ENCODE measurements at regions not wholly inside any gene's neighbourhood (a gene's known extent, or its start where the extent isn't known, plus 50 kb on each side); places are given as distances from the start of the nearest gene placed in this dataset.

DNA sequence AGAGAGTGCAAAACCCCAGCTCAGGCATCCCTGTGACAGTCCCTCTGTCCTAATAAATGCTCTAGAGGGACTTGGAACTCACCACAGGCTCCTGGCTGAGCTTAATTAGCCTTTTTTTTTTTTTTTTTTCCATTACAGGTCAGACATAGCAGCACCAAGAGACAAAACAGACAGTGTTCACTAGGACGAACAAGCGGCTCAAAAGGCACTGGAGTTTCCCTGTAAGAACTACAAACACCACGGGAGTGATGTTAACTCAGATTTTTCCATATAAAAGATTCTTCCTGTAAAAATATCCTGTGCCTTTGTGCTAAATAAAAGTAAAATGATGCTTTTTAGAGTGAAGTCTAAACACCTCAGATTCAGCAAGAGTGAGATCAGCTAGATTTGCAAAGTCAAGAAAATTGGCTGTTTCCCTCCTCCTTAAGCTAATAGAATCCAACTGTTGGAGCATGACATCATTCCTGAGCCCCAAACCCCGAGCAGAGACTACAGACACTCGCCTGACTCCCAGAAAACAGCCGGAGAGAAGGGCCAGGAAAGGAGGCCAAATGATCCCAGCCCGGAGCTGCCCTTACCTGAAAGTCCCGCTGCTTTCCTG, 101.0 kb upstream of the AKIP1 start:
- Histone ChIP-seq H3K36me3 (ENCODE audit: control insufficient read depth, low read length) (no peaks in the 10 kb centered on the region), H3K79me2 (ENCODE audit: control insufficient read depth, low read length) (no peaks in the 10 kb centered on the region), H3K4me1 (ENCODE audit: control insufficient read depth, low read length) (peaks cover 18% of the 10 kb centered on the region), H3F3A (ENCODE audit: control insufficient read depth, insufficient read depth) (no peaks in the 10 kb centered on the region), H3K4me2 (ENCODE audit: low read length) (no peak overlapping the region), H3K27me3 (ENCODE audit: control insufficient read depth, low read length) (peaks cover 6% of the 10 kb centered on the region), H4K20me1 (ENCODE audit: control insufficient read depth, insufficient read depth, low read depth, low read length) (no peaks in the 10 kb centered on the region), H3K9me2 (replicated peaks; ENCODE audit: control insufficient read depth, low read length) (no peaks in the 10 kb centered on the region), H3K27ac (ENCODE audit: low read depth, low read length) (no peak overlapping the region), H3K4me3 (ENCODE audit: low read length) (no peak overlapping the region), H3K9me3 (ENCODE audit: control insufficient read depth, insufficient read depth, low read length) (no peaks in the 10 kb centered on the region)
- TF ChIP-seq, protein P1, sequence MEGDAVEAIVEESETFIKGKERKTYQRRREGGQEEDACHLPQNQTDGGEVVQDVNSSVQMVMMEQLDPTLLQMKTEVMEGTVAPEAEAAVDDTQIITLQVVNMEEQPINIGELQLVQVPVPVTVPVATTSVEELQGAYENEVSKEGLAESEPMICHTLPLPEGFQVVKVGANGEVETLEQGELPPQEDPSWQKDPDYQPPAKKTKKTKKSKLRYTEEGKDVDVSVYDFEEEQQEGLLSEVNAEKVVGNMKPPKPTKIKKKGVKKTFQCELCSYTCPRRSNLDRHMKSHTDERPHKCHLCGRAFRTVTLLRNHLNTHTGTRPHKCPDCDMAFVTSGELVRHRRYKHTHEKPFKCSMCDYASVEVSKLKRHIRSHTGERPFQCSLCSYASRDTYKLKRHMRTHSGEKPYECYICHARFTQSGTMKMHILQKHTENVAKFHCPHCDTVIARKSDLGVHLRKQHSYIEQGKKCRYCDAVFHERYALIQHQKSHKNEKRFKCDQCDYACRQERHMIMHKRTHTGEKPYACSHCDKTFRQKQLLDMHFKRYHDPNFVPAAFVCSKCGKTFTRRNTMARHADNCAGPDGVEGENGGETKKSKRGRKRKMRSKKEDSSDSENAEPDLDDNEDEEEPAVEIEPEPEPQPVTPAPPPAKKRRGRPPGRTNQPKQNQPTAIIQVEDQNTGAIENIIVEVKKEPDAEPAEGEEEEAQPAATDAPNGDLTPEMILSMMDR (IDR thresholded peaks at IDR 0.05; ENCODE audit: low read depth, low read length, poor library complexity, severe bottlenecking), result no peak
- no peak for TF ChIP-seq EZH2phosphoT487 (IDR thresholded peaks at IDR 0.05; ENCODE audit: borderline replicate concordance, low read length)

DNA sequence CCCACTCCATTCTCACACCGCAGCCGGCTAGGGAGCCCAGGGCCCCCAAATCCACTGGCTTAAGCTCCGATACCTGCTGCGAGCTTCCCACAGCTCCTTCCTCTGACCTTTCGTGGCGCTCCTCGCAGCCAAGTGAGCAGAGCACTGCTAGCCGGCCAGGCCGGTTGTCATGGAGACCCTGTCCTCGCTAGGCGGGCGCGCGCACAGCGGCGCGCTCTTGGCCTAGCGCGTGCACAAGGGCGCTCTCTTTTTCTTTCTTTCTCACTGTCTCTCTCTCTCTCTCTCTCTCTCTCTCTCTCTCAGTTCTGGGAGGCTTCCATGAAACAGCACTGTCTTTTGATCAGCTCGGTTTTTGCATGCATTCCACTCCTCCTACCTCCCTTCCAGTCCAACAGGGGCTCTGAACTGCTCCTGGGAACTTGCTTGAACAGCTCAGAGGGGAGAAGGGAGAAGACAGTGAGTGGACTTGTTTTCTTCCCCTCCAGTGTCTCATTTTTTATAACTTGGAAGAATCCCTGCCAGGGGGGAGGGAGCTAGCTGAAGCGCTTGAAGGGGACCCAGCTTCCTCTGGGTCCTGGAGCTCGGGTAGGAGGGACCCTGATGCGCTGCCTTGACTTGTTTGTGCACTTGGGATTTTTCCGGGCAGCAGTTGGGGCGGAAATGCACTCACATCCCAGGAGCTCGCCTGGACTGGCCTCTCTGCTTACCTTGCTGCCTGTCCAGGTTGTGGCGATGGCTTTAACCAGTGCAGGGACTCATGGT, 100.3 kb upstream of the AKIP1 start:
- Histone ChIP-seq H3K79me2 (ENCODE audit: control insufficient read depth, low read length) (no peaks in the 10 kb centered on the region), H3K27me3 (ENCODE audit: control insufficient read depth, low read length) (peaks cover 6% of the 10 kb centered on the region), H4K20me1 (ENCODE audit: control insufficient read depth, insufficient read depth, low read depth, low read length) (no peaks in the 10 kb centered on the region), H3K4me1 (ENCODE audit: control insufficient read depth, low read length) (peaks cover 18% of the 10 kb centered on the region), H3F3A (ENCODE audit: control insufficient read depth, insufficient read depth) (no peaks in the 10 kb centered on the region), H3K36me3 (ENCODE audit: control insufficient read depth, low read length) (no peaks in the 10 kb centered on the region), H3K27ac (ENCODE audit: low read depth, low read length) (no peak overlapping the region), H3K9me2 (replicated peaks; ENCODE audit: control insufficient read depth, low read length) (no peaks in the 10 kb centered on the region), H3K9me3 (ENCODE audit: control insufficient read depth, insufficient read depth, low read length) (no peaks in the 10 kb centered on the region), H3K4me2 (ENCODE audit: low read length) (no peak overlapping the region), H3K4me3 (ENCODE audit: low read length) (no peak overlapping the region)
- TF ChIP-seq EZH2phosphoT487 (IDR thresholded peaks at IDR 0.05; ENCODE audit: borderline replicate concordance, low read length), result no peak
- TF ChIP-seq, protein P1 (IDR thresholded peaks at IDR 0.05; ENCODE audit: low read depth, low read length, poor library complexity, severe bottlenecking), result no peak

DNA sequence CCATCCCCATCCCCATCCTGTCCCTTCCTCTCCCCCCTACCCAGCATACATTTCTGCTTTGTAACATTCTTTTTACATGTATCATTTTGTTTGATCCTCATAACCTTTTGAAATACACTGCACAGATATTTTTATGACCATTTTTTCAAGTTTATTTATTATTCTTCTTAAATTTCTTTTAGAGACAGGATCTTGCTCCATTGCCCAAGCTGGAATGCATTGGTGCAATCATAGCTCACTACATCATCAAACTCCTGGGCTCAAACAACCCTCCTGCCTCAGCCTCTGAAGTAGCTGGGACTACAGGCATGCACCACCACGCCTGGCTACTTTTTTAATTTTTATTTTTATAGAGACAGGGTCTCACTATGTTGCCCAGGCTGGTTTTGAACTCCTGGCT, 99.4 kb upstream of the AKIP1 start:
- Histone ChIP-seq H3K36me3 (ENCODE audit: control insufficient read depth, low read length) (no peaks in the 10 kb centered on the region), H3K27me3 (ENCODE audit: control insufficient read depth, low read length) (peaks cover 6% of the 10 kb centered on the region), H3K27ac (ENCODE audit: low read depth, low read length) (no peak overlapping the region), H3K9me3 (ENCODE audit: control insufficient read depth, insufficient read depth, low read length) (no peaks in the 10 kb centered on the region), H3K4me2 (ENCODE audit: low read length) (no peak overlapping the region), H3K79me2 (ENCODE audit: control insufficient read depth, low read length) (no peaks in the 10 kb centered on the region), H3K9me2 (replicated peaks; ENCODE audit: control insufficient read depth, low read length) (no peaks in the 10 kb centered on the region), H3K4me1 (ENCODE audit: control insufficient read depth, low read length) (peaks cover 18% of the 10 kb centered on the region), H3K4me3 (ENCODE audit: low read length) (no peak overlapping the region), H4K20me1 (ENCODE audit: control insufficient read depth, insufficient read depth, low read depth, low read length) (no peaks in the 10 kb centered on the region), H3F3A (ENCODE audit: control insufficient read depth, insufficient read depth) (no peaks in the 10 kb centered on the region)
- no peak for TF ChIP-seq EZH2phosphoT487 (IDR thresholded peaks at IDR 0.05; ENCODE audit: borderline replicate concordance, low read length)
- TF ChIP-seq, protein P1 (IDR thresholded peaks at IDR 0.05; ENCODE audit: low read depth, low read length, poor library complexity, severe bottlenecking), result no peak
